DND-41 (cell line): ENCODE measurements at regions not wholly inside any gene's neighbourhood (a gene's known extent, or its start where the extent isn't known, plus 50 kb on each side); places are given as distances from the start of the nearest gene placed in this dataset.

Experiments
- EZH2 ChIP-seq: IDR thresholded peaks from 3 replicates; pipeline ENCODE4 v1.6.1; 2012; ENCODE audit warnings: borderline replicate concordance, low read depth, mild to moderate bottlenecking, moderate library complexity, low read length, inconsistent platforms; ENCODE audit not compliant: severe bottlenecking
- TF ChIP-seq, protein P1 (sequence below): IDR thresholded peaks from 2 replicates; pipeline ENCODE4 v1.5.1; 2012; ENCODE audit warnings: borderline replicate concordance, low read length, moderate library complexity, mild to moderate bottlenecking; ENCODE audit not compliant: poor library complexity, severe bottlenecking; ENCODE audit errors: extremely low read depth

GRCh38 chr10:47245731-47246350, 54.2 kb upstream of the GDF10 start:
- TF ChIP-seq EZH2, result no peak
- TF ChIP-seq, protein P1, sequence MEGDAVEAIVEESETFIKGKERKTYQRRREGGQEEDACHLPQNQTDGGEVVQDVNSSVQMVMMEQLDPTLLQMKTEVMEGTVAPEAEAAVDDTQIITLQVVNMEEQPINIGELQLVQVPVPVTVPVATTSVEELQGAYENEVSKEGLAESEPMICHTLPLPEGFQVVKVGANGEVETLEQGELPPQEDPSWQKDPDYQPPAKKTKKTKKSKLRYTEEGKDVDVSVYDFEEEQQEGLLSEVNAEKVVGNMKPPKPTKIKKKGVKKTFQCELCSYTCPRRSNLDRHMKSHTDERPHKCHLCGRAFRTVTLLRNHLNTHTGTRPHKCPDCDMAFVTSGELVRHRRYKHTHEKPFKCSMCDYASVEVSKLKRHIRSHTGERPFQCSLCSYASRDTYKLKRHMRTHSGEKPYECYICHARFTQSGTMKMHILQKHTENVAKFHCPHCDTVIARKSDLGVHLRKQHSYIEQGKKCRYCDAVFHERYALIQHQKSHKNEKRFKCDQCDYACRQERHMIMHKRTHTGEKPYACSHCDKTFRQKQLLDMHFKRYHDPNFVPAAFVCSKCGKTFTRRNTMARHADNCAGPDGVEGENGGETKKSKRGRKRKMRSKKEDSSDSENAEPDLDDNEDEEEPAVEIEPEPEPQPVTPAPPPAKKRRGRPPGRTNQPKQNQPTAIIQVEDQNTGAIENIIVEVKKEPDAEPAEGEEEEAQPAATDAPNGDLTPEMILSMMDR, result no peak
